HL-60 (cell line): ENCODE measurements at regions not wholly inside any gene's neighbourhood (a gene's known extent, or its start where the extent isn't known, plus 50 kb on each side); places are given as distances from the start of the nearest gene placed in this dataset.

ENCODE experiments used
- CTCF ChIP-seq: IDR thresholded peaks from one replicate; pipeline ENCODE4 v1.5.1; 2011; ENCODE audit warnings: low read length, control low read depth, inconsistent platforms; ENCODE audit not compliant: insufficient read depth
- POLR2AphosphoS5 ChIP-seq: IDR thresholded peaks from 2 replicates; pipeline ENCODE4 v1.6.1; 2012; ENCODE audit warnings: low read depth
- REST ChIP-seq: IDR thresholded peaks from 2 replicates; pipeline ENCODE4 v1.6.1; 2012; ENCODE audit warnings: low read depth; ENCODE audit not compliant: insufficient replicate concordance

- TF ChIP-seq POLR2AphosphoS5 (no peak), CTCF (no peak), REST (no peak)
Observed at GRCh38 chr4:111890412-111890811, 254.8 kb upstream of the FAM241A start.
